ENCODE measurements at regions not wholly inside any gene's neighbourhood (a gene's known extent, or its start where the extent isn't known, plus 50 kb on each side); places are given as distances from the start of the nearest gene placed in this dataset.

GRCh38 chr18:53937037-53937436, 287.4 kb downstream of the MBD2 start:
- TF ChIP-seq POLR2AphosphoS5 (IDR thresholded peaks at IDR 0.05) (no peak), CTCF (IDR thresholded peaks at IDR 0.05) (no peak), POLR2A (IDR thresholded peaks at IDR 0.05) (no peak), EP300 (IDR thresholded peaks at IDR 0.05) (no peak)
- intact Hi-C loops (cut with DNase I): no loop called here
- WGBS, 2 donors: 56 to 64% methylated on average over 3 of the region's 3 CpGs
- Histone ChIP-seq H3K27ac (no peak overlapping the region), H3K4me1 (no peaks in the 10 kb centered on the region), H3K36me3 (no peaks in the 10 kb centered on the region), H3K9me3 (peaks cover 0 to 4% (median 0%) of the 10 kb centered on the region in 4 donors), H3K4me3 (no peak overlapping the region), H3K27me3 (no peaks in the 10 kb centered on the region)
- DNase-seq: no peak

- WGBS, 2 donors: 33 to 71% methylated on average over 2 of the region's 2 CpGs
- Histone ChIP-seq H3K36me3 (no peaks in the 10 kb centered on the region), H3K4me1 (no peaks in the 10 kb centered on the region), H3K27me3 (no peaks in the 10 kb centered on the region), H3K27ac (no peak overlapping the region), H3K4me3 (no peak overlapping the region), H3K9me3 (no peaks in the 10 kb centered on the region)
- intact Hi-C loops (cut with DNase I): no loop called here
- TF ChIP-seq POLR2A (IDR thresholded peaks at IDR 0.05) (no peak), EP300 (IDR thresholded peaks at IDR 0.05) (no peak), CTCF (IDR thresholded peaks at IDR 0.05) (no peak), POLR2AphosphoS5 (IDR thresholded peaks at IDR 0.05) (no peak)
- no peak for DNase-seq
Observed at GRCh38 chr18:53935803-53936202, 288.7 kb downstream of the MBD2 start.

GRCh38 chr18:53935399-53935798, 289.1 kb downstream of the MBD2 start:
- Histone ChIP-seq H3K4me1 (no peaks in the 10 kb centered on the region), H3K4me3 (no peak overlapping the region), H3K36me3 (no peaks in the 10 kb centered on the region), H3K27me3 (no peaks in the 10 kb centered on the region), H3K27ac (no peak overlapping the region), H3K9me3 (no peaks in the 10 kb centered on the region)
- TF ChIP-seq CTCF (IDR thresholded peaks at IDR 0.05): no peak
- no peak for TF ChIP-seq POLR2A (IDR thresholded peaks at IDR 0.05)
- no peak for TF ChIP-seq POLR2AphosphoS5 (IDR thresholded peaks at IDR 0.05)
- no peak for TF ChIP-seq EP300 (IDR thresholded peaks at IDR 0.05)
- intact Hi-C loops (cut with DNase I): no loop called here
- DNase-seq: no peak
- 72 to 83% methylated on average over 2 of the region's 2 CpGs for WGBS, 2 donors

GRCh38 chr18:53920312-53921075, 304.0 kb downstream of the MBD2 start:
- Histone ChIP-seq H3K9me3 (no peaks in the 10 kb centered on the region), H3K27me3 (no peaks in the 10 kb centered on the region)
- 87 to 90% methylated on average over 25 of the region's 25 CpGs for WGBS, 2 donors

More at GRCh38 chr18:53920312-53921075, 304.0 kb downstream of the MBD2 start:
- TF ChIP-seq CTCF (IDR thresholded peaks at IDR 0.05): no peak
- no peak for TF ChIP-seq EP300 (IDR thresholded peaks at IDR 0.05)
- TF ChIP-seq POLR2A (IDR thresholded peaks at IDR 0.05): no peak
- no peak for TF ChIP-seq POLR2AphosphoS5 (IDR thresholded peaks at IDR 0.05)
- no peaks in the 10 kb centered on the region for H3K4me1 ChIP-seq
- intact Hi-C loops (cut with DNase I): no loop called here
- no peaks in the 10 kb centered on the region for H3K36me3 ChIP-seq
- no peak for DNase-seq
- H3K27ac ChIP-seq: no peak overlapping the region
- H3K4me3 ChIP-seq: no peak overlapping the region
